ENCODE measurements at regions not wholly inside any gene's neighbourhood (a gene's known extent, or its start where the extent isn't known, plus 50 kb on each side); places are given as distances from the start of the nearest gene placed in this dataset.
"Not testable (repeated sequence)": the region's sequence is repeated elsewhere in the genome, so short reads cannot be mapped to it uniquely, and the experiment has no call there.

DNA sequence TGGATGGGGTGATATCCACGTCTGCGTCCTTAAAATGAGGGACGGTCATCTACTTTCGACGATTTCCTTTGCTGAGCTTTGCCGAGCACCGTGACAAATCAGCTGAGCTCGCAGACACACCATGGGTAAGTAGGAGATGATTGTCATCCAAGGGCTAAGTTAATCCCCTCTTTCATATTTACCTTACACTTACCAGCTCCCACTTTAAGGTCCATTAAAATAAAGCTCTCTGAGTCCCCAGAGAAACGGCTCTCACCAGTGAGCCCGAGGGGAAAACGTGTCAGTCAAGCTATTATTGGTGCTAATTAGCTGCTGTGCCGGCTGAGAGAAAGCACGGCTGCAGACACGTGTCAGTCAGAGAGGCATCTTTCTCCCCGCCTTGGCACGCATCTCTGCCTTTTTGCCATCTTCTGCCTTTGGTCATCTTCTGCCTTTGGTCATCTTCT is 72.2 kb downstream of the CRLF2 start:
- no peak for TF ChIP-seq POLR2A (IDR thresholded peaks at IDR 0.05)
- TF ChIP-seq POLR2AphosphoS5 (IDR thresholded peaks at IDR 0.05) = no peak
- TF ChIP-seq CTCF (IDR thresholded peaks at IDR 0.05) = no peak
- no peak for TF ChIP-seq EP300 (IDR thresholded peaks at IDR 0.05; ENCODE audit: low read depth)
- H3K27ac ChIP-seq = no peak overlapping the region
- DNase-seq = no peak
- H3K9me3 ChIP-seq = peaks cover 0 to 5% of the 10 kb centered on the region in 2 donors
- no peaks in the 10 kb centered on the region for H3K36me3 ChIP-seq
- H3K4me3 ChIP-seq = no peak overlapping the region
- intact Hi-C loops (cut with DNase I; ENCODE audit: low total_unique reads) (no loop called here), in situ Hi-C loops (cut with MboI; ENCODE audit: low pct_ligation_motif_present in 1 of 4, low pct_unique_long_range_greater_than_20kb in 1 of 4, low sequenced_read_pairs in 3 of 4) (no loop called here)
- H3K27me3 ChIP-seq = no peaks in the 10 kb centered on the region
- H3K4me1 ChIP-seq = no peaks in the 10 kb centered on the region
- WGBS, 2 donors (ENCODE audit: low coverage in 1 of 2) = 48 to 56% methylated on average over 14 to 16 of the region's 16 CpGs

- peaks cover 0 to 7% of the 10 kb centered on the region in 2 donors for H3K9me3 ChIP-seq
- H3K27me3 ChIP-seq = no peaks in the 10 kb centered on the region
- 61 to 81% methylated on average over 4 to 10 of the region's 10 CpGs for WGBS, 2 donors (ENCODE audit: low coverage in 1 of 2)
- DNase-seq = no peak
- no peaks in the 10 kb centered on the region for H3K4me1 ChIP-seq
- no peak overlapping the region for H3K27ac ChIP-seq
- H3K36me3 ChIP-seq = no peaks in the 10 kb centered on the region
- in situ Hi-C loops (cut with MboI; ENCODE audit: low pct_ligation_motif_present in 1 of 4, low pct_unique_long_range_greater_than_20kb in 1 of 4, low sequenced_read_pairs in 3 of 4) (no loop called here), intact Hi-C loops (cut with DNase I; ENCODE audit: low total_unique reads) (no loop called here)
- TF ChIP-seq POLR2A (IDR thresholded peaks at IDR 0.05) (no peak), CTCF (IDR thresholded peaks at IDR 0.05) (no peak), EP300 (IDR thresholded peaks at IDR 0.05; ENCODE audit: low read depth) (no peak), POLR2AphosphoS5 (IDR thresholded peaks at IDR 0.05) (no peak)
- H3K4me3 ChIP-seq = no peak overlapping the region
Measured at GRCh38 chrX:1139185-1139500, 73.3 kb downstream of the CRLF2 start.

DNA sequence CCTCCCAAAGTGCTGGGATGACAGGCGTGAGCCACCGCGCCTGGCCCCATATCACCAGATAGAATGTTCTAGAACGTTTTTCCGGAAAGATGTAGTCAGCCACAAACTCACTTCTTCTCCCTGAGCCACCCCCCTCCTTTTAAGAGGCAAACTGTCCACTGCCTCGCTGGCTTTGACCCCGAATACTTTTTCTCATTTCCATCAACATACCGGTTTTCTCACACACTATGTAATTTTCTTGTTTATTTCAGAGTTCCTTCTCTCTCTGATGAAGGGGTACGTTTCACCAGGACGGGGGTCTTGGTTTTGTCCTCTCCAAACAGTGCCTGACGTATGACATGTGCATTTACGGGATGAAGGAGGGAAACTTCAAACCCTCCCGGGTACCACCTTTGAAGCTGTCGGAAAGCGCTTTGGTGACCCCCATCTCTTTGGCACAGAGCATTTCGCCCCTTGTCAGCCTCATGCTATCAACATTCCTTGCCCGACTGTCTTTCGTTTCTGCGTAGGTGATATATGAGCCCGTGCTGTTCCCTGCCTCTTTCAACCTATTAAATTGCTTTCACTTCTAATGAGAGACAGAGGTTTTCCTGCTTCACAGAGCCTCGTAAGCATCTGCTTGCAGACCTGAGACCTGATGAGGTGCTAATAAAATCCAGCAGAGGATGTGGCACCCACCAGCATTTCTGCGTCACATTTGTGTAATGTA is 73.8 kb downstream of the CRLF2 start:
- H3K27me3 ChIP-seq = no peaks in the 10 kb centered on the region
- no peak for DNase-seq
- TF ChIP-seq POLR2AphosphoS5 (IDR thresholded peaks at IDR 0.05) (no peak), CTCF (IDR thresholded peaks at IDR 0.05) (no peak), EP300 (IDR thresholded peaks at IDR 0.05; ENCODE audit: low read depth) (no peak), POLR2A (IDR thresholded peaks at IDR 0.05) (no peak)
- H3K9me3 ChIP-seq = peaks cover 0 to 7% of the 10 kb centered on the region in 2 donors
- intact Hi-C loops (cut with DNase I; ENCODE audit: low total_unique reads) (no loop called here), in situ Hi-C loops (cut with MboI; ENCODE audit: low pct_ligation_motif_present in 1 of 4, low pct_unique_long_range_greater_than_20kb in 1 of 4, low sequenced_read_pairs in 3 of 4) (no loop called here)
- no peak overlapping the region for H3K27ac ChIP-seq
- H3K4me1 ChIP-seq = no peaks in the 10 kb centered on the region
- 59 to 69% methylated on average over 22 of the region's 22 CpGs for WGBS, 2 donors (ENCODE audit: low coverage in 1 of 2)
- no peaks in the 10 kb centered on the region for H3K36me3 ChIP-seq
- no peak overlapping the region for H3K4me3 ChIP-seq

DNA sequence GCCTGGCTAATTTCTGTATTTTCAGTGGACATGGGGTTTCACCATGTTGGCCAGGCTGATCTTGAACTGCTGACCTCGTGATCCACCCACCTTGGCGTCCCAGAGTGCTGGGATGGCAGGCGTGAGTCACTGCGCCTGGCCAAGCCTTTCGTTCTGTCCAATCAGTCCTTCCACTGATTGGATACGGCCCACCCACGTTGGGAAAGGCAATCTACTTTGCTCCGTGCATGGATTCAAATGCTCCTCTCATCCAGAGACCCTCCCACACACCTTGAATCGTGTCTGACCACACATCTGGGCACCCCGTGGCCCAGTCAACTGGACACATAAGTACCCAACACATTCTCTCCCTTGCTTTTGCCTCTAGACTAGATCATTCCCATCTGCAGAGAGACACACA is 74.9 kb downstream of the CRLF2 start:
- no peaks in the 10 kb centered on the region for H3K27me3 ChIP-seq
- H3K9me3 ChIP-seq = peaks cover 0 to 7% of the 10 kb centered on the region in 2 donors
- H3K4me3 ChIP-seq = no peak overlapping the region
- no peak overlapping the region for H3K27ac ChIP-seq
- WGBS, 2 donors (ENCODE audit: low coverage in 1 of 2) = 69 to 74% methylated on average over 3 to 10 of the region's 10 CpGs
- no peaks in the 10 kb centered on the region for H3K36me3 ChIP-seq
- TF ChIP-seq POLR2AphosphoS5 (IDR thresholded peaks at IDR 0.05) (no peak), CTCF (IDR thresholded peaks at IDR 0.05) (no peak), EP300 (IDR thresholded peaks at IDR 0.05; ENCODE audit: low read depth) (no peak), POLR2A (IDR thresholded peaks at IDR 0.05) (no peak)
- intact Hi-C loops (cut with DNase I; ENCODE audit: low total_unique reads) = no loop called here
- no peak for DNase-seq
- in situ Hi-C loops (cut with MboI; ENCODE audit: low pct_ligation_motif_present in 1 of 4, low pct_unique_long_range_greater_than_20kb in 1 of 4, low sequenced_read_pairs in 3 of 4) = no loop called here
- H3K4me1 ChIP-seq = no peaks in the 10 kb centered on the region

DNA sequence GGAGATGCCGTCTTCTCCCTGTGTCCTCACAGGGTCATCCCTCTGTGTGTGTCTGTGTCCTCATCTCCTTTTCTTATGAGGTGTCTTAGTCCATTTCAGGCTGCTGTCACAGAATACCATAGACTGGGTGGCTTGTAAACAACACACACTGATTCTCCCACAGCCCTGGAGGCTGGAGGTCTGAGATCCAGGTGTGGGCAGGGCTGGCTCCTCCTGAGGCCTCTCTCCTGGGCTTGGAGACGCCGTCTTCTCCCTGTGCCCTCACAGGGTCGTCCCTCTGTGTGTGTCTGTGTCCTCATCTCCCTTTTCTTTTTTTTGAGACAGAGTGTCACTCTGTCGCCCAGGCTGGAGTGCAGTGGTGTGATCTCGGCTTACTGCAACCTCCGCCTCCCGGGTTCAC is 75.9 kb downstream of the CRLF2 start:
- H3K9me3 ChIP-seq; DNase-seq; H3K27ac ChIP-seq; H3K27me3 ChIP-seq; H3K4me1 ChIP-seq; H3K4me3 ChIP-seq; in situ Hi-C loops (cut with MboI; ENCODE audit: low pct_ligation_motif_present in 1 of 4, low pct_unique_long_range_greater_than_20kb in 1 of 4, low sequenced_read_pairs in 3 of 4); intact Hi-C loops (cut with DNase I; ENCODE audit: low total_unique reads); H3K36me3 ChIP-seq: not testable (repeated sequence)
- 78 to 82% methylated on average over 8 of the region's 8 CpGs for WGBS, 2 donors (ENCODE audit: low coverage in 1 of 2)
